ENCODE measurements at regions not wholly inside any gene's neighbourhood (a gene's known extent, or its start where the extent isn't known, plus 50 kb on each side); places are given as distances from the start of the nearest gene placed in this dataset.

- no peaks in the 10 kb centered on the region for H3K27me3 ChIP-seq (ENCODE audit: control insufficient read depth in 3 of 3, insufficient read depth in 3 of 3, low read length in 2 of 3)
- no peak overlapping the region for H3K27ac ChIP-seq (ENCODE audit: low read depth in 1 of 2, low read length in 1 of 2)
- WGBS, 2 donors: 51 to 88% methylated on average over 1 of the region's 1 CpG
- peaks cover 0 to 2% (median under 1%) of the 10 kb centered on the region in 4 donors for H3K9me3 ChIP-seq (ENCODE audit: control insufficient read depth in 4 of 4, insufficient read depth in 3 of 4, low read length in 3 of 4)
- H3K4me3 ChIP-seq: no peak overlapping the region
- ATAC-seq (ENCODE audit: insufficient read depth, low FRiP score) (no peak), DNase-seq (peak; percentile 44 to 66 (median 47))
- H3K4me1 ChIP-seq (ENCODE audit: control insufficient read depth in 5 of 5, insufficient read depth in 5 of 5, low read length in 5 of 5): peaks cover 0 to 4% (median 0%) of the 10 kb centered on the region in 5 donors
- peaks cover 0 to 3% (median 0%) of the 10 kb centered on the region in 4 donors for H3K36me3 ChIP-seq (ENCODE audit: control insufficient read depth in 4 of 4, insufficient read depth in 4 of 4, low read length in 4 of 4)
- H3K9ac ChIP-seq (ENCODE audit: insufficient read depth in 1 of 2, low read length in 2 of 2): no peak overlapping the region
- TF ChIP-seq, protein P1, sequence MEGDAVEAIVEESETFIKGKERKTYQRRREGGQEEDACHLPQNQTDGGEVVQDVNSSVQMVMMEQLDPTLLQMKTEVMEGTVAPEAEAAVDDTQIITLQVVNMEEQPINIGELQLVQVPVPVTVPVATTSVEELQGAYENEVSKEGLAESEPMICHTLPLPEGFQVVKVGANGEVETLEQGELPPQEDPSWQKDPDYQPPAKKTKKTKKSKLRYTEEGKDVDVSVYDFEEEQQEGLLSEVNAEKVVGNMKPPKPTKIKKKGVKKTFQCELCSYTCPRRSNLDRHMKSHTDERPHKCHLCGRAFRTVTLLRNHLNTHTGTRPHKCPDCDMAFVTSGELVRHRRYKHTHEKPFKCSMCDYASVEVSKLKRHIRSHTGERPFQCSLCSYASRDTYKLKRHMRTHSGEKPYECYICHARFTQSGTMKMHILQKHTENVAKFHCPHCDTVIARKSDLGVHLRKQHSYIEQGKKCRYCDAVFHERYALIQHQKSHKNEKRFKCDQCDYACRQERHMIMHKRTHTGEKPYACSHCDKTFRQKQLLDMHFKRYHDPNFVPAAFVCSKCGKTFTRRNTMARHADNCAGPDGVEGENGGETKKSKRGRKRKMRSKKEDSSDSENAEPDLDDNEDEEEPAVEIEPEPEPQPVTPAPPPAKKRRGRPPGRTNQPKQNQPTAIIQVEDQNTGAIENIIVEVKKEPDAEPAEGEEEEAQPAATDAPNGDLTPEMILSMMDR (IDR thresholded peaks at IDR 0.05; ENCODE audit: control extremely low read depth, extremely low read depth): no peak
These were observed 153.4 kb downstream of the PIK3R1 start for GRCh38 chr5:68369023-68369359.

DNA sequence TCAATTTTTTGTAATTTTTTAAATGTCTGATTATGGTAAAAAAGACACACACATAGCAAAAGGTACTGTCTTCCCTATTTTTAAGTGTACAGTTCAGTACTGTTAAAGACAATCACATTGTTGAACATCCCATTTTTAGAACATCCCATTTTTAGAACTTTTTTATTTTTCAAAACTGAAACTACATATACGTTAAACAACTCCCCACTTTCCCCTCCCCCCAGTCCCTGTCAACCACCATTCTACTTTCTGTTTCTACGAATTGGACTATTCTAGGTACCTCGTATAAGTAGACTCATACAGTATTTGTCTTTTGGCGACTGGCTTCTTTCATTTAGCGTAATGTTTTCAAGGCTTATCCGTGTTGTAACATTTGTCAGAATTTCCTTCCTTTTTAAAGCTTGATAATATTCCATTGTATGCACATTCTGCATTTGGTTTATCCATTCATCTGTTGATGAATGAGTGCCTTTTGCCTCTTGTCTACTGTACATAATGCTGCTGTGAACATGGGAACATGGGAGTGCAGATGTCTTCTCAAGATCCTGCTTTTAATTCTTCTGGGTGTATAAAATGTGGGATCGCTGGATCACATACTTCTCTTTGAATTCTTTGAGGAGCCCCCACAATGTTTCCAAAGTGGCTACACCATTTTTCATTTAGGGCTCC, 154.0 kb downstream of the PIK3R1 start:
- 27 to 48% methylated on average over 7 of the region's 7 CpGs for WGBS, 2 donors
- DNase-seq (no peak), ATAC-seq (ENCODE audit: insufficient read depth, low FRiP score) (no peak)
- TF ChIP-seq, protein P1 (IDR thresholded peaks at IDR 0.05; ENCODE audit: control extremely low read depth, extremely low read depth): no peak
- peaks cover 0 to 3% (median 0%) of the 10 kb centered on the region in 4 donors for H3K36me3 ChIP-seq (ENCODE audit: control insufficient read depth in 4 of 4, insufficient read depth in 4 of 4, low read length in 4 of 4)
- no peak overlapping the region for H3K4me3 ChIP-seq
- peaks cover 0 to 4% (median 0%) of the 10 kb centered on the region in 5 donors for H3K4me1 ChIP-seq (ENCODE audit: control insufficient read depth in 5 of 5, insufficient read depth in 5 of 5, low read length in 5 of 5)
- no peak overlapping the region for H3K27ac ChIP-seq (ENCODE audit: low read depth in 1 of 2, low read length in 1 of 2)
- no peaks in the 10 kb centered on the region for H3K27me3 ChIP-seq (ENCODE audit: control insufficient read depth in 3 of 3, insufficient read depth in 3 of 3, low read length in 2 of 3)
- H3K9ac ChIP-seq (ENCODE audit: insufficient read depth in 1 of 2, low read length in 2 of 2): no peak overlapping the region
- peaks cover 0 to 2% (median under 1%) of the 10 kb centered on the region in 4 donors for H3K9me3 ChIP-seq (ENCODE audit: control insufficient read depth in 4 of 4, insufficient read depth in 3 of 4, low read length in 3 of 4)

DNA sequence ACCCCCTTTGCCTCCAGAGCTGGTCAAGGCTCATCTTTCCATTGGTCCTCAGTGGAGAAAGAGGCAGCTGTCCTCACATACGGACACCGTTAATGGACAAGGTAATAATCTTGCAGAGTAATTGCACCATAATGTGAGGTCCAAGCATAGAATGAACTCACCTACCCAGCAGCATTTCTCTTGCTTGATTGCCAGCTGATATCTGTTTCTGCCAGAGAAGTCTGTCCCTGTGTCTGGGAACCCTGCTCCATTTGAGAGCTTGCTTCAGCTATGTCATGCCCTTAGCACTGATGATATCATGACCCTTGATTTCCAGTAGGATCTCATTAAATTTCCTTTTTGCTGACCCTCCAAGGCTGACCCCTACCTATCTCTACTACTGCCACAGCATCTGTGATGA, 154.6 kb downstream of the PIK3R1 start:
- H3K9ac ChIP-seq (ENCODE audit: insufficient read depth in 1 of 2, low read length in 2 of 2): no peak overlapping the region
- H3K4me3 ChIP-seq: no peak overlapping the region
- 95 to 99% methylated on average over 2 of the region's 2 CpGs for WGBS, 2 donors
- ATAC-seq (ENCODE audit: insufficient read depth, low FRiP score) (no peak), DNase-seq (no peak)
- TF ChIP-seq, protein P1 (IDR thresholded peaks at IDR 0.05; ENCODE audit: control extremely low read depth, extremely low read depth): no peak
- no peaks in the 10 kb centered on the region for H3K27me3 ChIP-seq (ENCODE audit: control insufficient read depth in 3 of 3, insufficient read depth in 3 of 3, low read length in 2 of 3)
- H3K4me1 ChIP-seq (ENCODE audit: control insufficient read depth in 5 of 5, insufficient read depth in 5 of 5, low read length in 5 of 5): peaks cover 0 to 4% (median 0%) of the 10 kb centered on the region in 5 donors
- H3K9me3 ChIP-seq (ENCODE audit: control insufficient read depth in 4 of 4, insufficient read depth in 3 of 4, low read length in 3 of 4): peaks cover 0 to 2% (median under 1%) of the 10 kb centered on the region in 4 donors
- no peak overlapping the region for H3K27ac ChIP-seq (ENCODE audit: low read depth in 1 of 2, low read length in 1 of 2)
- peaks cover 0 to 3% (median 0%) of the 10 kb centered on the region in 4 donors for H3K36me3 ChIP-seq (ENCODE audit: control insufficient read depth in 4 of 4, insufficient read depth in 4 of 4, low read length in 4 of 4)

All from lung (tissue), 11 donors.